ENCODE measurements at regions not wholly inside any gene's neighbourhood (a gene's known extent, or its start where the extent isn't known, plus 50 kb on each side); places are given as distances from the start of the nearest gene placed in this dataset.

DNA sequence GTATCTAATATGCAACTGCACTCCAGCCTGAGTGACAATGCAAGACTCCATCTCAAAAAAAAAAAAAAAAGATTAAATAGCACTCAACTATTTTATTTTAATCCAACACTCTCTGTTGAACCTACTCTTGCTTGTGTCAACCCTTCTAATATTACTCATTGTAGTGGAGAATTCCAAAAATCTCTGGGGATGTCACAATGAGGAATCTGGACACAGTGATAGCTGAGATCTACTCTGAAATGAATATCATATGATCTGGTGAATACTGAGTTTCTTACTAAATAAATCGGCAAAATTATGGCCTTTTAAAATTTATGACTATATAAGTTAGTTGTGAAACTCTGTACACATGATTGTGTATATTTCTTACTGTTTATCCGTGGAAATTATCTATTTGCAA is 418.2 kb downstream of the BCAT1 start:
- TF ChIP-seq, protein P1, sequence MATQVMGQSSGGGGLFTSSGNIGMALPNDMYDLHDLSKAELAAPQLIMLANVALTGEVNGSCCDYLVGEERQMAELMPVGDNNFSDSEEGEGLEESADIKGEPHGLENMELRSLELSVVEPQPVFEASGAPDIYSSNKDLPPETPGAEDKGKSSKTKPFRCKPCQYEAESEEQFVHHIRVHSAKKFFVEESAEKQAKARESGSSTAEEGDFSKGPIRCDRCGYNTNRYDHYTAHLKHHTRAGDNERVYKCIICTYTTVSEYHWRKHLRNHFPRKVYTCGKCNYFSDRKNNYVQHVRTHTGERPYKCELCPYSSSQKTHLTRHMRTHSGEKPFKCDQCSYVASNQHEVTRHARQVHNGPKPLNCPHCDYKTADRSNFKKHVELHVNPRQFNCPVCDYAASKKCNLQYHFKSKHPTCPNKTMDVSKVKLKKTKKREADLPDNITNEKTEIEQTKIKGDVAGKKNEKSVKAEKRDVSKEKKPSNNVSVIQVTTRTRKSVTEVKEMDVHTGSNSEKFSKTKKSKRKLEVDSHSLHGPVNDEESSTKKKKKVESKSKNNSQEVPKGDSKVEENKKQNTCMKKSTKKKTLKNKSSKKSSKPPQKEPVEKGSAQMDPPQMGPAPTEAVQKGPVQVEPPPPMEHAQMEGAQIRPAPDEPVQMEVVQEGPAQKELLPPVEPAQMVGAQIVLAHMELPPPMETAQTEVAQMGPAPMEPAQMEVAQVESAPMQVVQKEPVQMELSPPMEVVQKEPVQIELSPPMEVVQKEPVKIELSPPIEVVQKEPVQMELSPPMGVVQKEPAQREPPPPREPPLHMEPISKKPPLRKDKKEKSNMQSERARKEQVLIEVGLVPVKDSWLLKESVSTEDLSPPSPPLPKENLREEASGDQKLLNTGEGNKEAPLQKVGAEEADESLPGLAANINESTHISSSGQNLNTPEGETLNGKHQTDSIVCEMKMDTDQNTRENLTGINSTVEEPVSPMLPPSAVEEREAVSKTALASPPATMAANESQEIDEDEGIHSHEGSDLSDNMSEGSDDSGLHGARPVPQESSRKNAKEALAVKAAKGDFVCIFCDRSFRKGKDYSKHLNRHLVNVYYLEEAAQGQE (IDR thresholded peaks at IDR 0.05; ENCODE audit: low read depth), result no peak
- TF ChIP-seq NFIC (IDR thresholded peaks at IDR 0.05), result no peak
- no peak for TF ChIP-seq EP300 (IDR thresholded peaks at IDR 0.05; ENCODE audit: borderline replicate concordance)

Data from Ishikawa (cell line).